ENCODE measurements at regions not wholly inside any gene's neighbourhood (a gene's known extent, or its start where the extent isn't known, plus 50 kb on each side); places are given as distances from the start of the nearest gene placed in this dataset.

DNA sequence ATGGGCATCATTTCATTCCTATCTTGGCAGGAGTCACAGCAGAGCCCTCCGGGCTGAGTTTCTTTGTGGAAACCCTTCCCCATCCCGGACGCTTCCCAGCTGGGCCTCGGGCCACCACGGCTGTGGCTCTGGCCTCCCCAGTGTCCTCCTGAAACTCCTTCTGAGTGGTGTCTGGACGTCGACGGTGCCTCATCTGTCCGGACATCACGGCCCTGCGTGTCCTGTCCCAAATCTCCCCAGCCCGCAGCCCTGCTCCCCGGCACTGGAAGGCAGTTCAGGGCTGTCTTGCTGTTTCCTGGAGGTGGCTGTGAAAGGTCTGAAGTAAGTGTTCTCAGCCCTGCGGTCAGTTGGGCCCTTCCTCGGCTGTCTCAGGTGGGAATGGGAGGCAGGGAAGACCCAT is 99.8 kb upstream of the TMEM18 start:
- TF ChIP-seq PRMT3 (CRISPR knock-in tag; IDR thresholded peaks at IDR 0.05; ENCODE audit: borderline replicate concordance, low read depth) = no peak
- no peak for TF ChIP-seq ZNF644 (CRISPR knock-in tag; IDR thresholded peaks at IDR 0.05; ENCODE audit: low read depth)
- no peak for TF ChIP-seq MYC (CRISPR knock-in tag; IDR thresholded peaks at IDR 0.05; ENCODE audit: borderline replicate concordance)
- TF ChIP-seq TBP (CRISPR knock-in tag; IDR thresholded peaks at IDR 0.05) = no peak
- TF ChIP-seq EP300 (IDR thresholded peaks at IDR 0.05; ENCODE audit: low read depth in 2 of 2, low read length in 2 of 2) = no peak
- TF ChIP-seq EP300 (CRISPR knock-in tag; IDR thresholded peaks at IDR 0.05; ENCODE audit: borderline replicate concordance) = no peak
- TF ChIP-seq ESRRA (CRISPR knock-in tag; IDR thresholded peaks at IDR 0.05; ENCODE audit: low read depth) = no peak
- TF ChIP-seq, protein P1, sequence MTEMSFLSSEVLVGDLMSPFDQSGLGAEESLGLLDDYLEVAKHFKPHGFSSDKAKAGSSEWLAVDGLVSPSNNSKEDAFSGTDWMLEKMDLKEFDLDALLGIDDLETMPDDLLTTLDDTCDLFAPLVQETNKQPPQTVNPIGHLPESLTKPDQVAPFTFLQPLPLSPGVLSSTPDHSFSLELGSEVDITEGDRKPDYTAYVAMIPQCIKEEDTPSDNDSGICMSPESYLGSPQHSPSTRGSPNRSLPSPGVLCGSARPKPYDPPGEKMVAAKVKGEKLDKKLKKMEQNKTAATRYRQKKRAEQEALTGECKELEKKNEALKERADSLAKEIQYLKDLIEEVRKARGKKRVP (CRISPR knock-in tag; IDR thresholded peaks at IDR 0.05) = no peak
- no peak for TF ChIP-seq CREB1 (IDR thresholded peaks at IDR 0.05)
- TF ChIP-seq CREB1 (CRISPR knock-in tag; IDR thresholded peaks at IDR 0.05) = no peak
